Activated CD4-positive, alpha-beta T cell treated with anti-CD3 and anti-CD28 coated beads, Interleukin-2, amount 10 ng/mL, durations not matched to agents 24 days and 14 days (primary cell): ENCODE measurements at regions not wholly inside any gene's neighbourhood (a gene's known extent, or its start where the extent isn't known, plus 50 kb on each side); places are given as distances from the start of the nearest gene placed in this dataset.

Source experiments
- DNase-seq: peaks from one replicate; pipeline ENCODE4 v3.0.0; 2022
- H3K27ac Mint-ChIP-seq: one replicate; pipeline ENCODE4 v1.8.0; 2022; ENCODE audit warnings: mild to moderate bottlenecking, mixed read lengths
- H3K27me3 Mint-ChIP-seq: one replicate; pipeline ENCODE4 v1.8.0; 2022; ENCODE audit warnings: mixed read lengths
- H3K36me3 Mint-ChIP-seq: one replicate; pipeline ENCODE4 v1.8.0; 2022; ENCODE audit warnings: low read depth, mild to moderate bottlenecking, mixed read lengths
- H3K4me1 Mint-ChIP-seq: one replicate; pipeline ENCODE4 v1.8.0; 2021; ENCODE audit warnings: mixed read lengths
- H3K4me3 Mint-ChIP-seq: one replicate; pipeline ENCODE4 v1.8.0; 2022; ENCODE audit warnings: mild to moderate bottlenecking, moderate library complexity, mixed read lengths
- H3K9me3 Mint-ChIP-seq: one replicate; pipeline ENCODE4 v1.8.0; 2021; ENCODE audit warnings: mixed read lengths
- intact Hi-C: fragments of 100-400 bp; cut with micrococcal nuclease; formaldehyde crosslinking; loops from one replicate; pipeline ENCODE4 v1.15.1; 2023

DNA sequence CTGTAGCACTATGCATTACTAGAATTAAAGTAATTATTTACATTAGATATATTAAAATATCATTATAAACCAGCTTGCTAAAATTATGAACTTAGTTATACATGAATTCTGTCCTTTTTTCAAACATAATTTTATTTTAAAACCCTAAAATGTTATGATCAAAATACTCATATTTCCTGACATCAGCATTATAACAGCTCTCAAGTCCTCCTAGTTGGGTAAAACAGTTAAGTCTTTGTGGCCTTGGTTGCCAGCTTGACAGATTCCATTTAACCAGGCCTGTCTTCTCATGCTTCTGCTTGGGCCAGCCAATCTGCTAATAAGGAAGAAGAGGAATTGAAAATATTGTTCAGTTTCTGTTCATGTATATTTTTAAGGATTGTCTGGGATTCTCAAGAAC, 147.9 kb upstream of the SLC35B3 start:
- Mint-ChIP-seq H3K27me3 (no peaks in the 10 kb centered on the region), H3K27ac (no peak overlapping the region), H3K4me1 (no peaks in the 10 kb centered on the region), H3K9me3 (peaks cover 8% of the 10 kb centered on the region), H3K4me3 (no peak overlapping the region), H3K36me3 (no peaks in the 10 kb centered on the region)
- intact Hi-C loops = no loop called here
- DNase-seq = no peak

DNA sequence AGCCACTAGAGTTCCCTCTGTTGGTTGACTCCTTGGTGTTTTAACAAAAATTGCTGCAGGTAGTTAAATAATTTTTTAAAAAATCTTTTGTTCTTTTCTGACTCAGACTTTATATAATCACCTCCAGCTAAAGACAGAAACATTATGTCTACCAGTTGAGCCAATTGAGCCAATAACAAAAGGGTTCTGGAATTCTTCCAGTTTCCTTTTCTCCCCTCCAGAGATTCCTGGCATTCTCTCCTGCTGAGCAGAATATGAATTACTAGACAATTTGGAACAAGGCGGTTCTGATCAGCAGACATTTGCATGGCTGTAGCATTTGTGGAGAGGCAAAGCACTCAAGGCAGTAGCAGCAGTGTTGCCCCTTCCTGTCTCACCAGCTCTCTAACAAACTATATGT, 144.0 kb upstream of the SLC35B3 start:
- Mint-ChIP-seq H3K36me3 (no peaks in the 10 kb centered on the region), H3K27ac (no peak overlapping the region), H3K4me3 (no peak overlapping the region), H3K4me1 (no peaks in the 10 kb centered on the region), H3K27me3 (no peaks in the 10 kb centered on the region), H3K9me3 (peaks cover 4% of the 10 kb centered on the region)
- no peak for DNase-seq
- intact Hi-C loops = no loop called here

DNA sequence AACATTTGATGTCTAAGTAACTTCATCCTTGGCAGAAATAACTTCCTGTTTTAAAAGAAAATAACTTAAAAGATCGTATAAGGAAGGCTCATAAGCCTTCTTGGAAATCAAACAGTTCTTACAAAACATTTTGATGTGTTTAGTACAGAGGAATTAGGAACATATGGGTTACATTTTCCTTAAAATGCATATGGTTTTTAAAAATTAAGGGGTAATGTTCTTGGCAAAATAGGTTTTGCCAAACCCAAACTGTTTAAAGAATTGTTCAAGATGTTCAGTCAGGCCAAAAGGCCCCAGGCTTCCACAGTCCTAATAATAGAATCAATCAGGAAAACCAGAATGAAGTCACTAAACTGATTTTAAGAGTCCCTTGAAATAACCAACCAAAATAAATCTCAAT, 142.7 kb upstream of the SLC35B3 start:
- no peaks in the 10 kb centered on the region for H3K4me1 Mint-ChIP-seq
- peaks cover 4% of the 10 kb centered on the region for H3K9me3 Mint-ChIP-seq
- H3K36me3 Mint-ChIP-seq = no peaks in the 10 kb centered on the region
- H3K27ac Mint-ChIP-seq = no peak overlapping the region
- intact Hi-C loops = no loop called here
- H3K27me3 Mint-ChIP-seq = no peaks in the 10 kb centered on the region
- DNase-seq = no peak
- H3K4me3 Mint-ChIP-seq = no peak overlapping the region

DNA sequence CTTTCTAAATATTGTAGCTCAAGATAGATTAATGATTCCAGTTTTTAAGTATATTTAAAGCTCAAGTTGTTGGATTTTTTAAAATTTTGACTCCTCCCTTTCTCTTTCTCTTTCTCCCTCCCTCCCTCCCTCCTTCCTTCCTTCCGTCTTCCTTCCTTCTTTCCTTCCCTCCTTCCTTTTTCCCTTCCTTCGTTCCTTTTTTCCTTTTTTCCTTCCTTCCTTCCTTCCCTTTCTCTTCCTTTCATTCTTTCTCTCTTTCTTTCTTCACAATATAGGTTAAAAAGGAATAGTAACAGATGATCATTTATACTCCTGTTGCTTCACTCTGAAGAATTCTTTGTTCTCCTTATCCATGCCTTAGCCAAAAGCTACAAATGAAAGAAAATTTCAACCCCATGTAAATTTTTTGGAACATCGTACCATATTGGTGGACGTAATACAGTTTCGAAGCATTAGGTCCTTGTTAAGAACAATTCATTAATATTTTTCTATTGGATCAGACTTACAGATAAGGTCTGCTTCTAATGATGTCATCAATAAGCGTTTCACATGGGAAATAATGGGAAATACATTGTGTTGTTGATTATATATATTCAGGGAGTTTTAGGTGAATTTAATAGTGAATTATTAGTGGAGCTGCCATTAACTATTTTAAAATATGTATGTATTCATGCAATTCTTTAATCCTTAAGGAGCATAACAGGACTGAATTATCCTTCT, 139.6 kb upstream of the SLC35B3 start:
- intact Hi-C loops = no loop called here
- no peak for DNase-seq
- H3K27ac Mint-ChIP-seq = no peak overlapping the region
- no peaks in the 10 kb centered on the region for H3K9me3 Mint-ChIP-seq
- no peaks in the 10 kb centered on the region for H3K4me1 Mint-ChIP-seq
- H3K4me3 Mint-ChIP-seq = no peak overlapping the region
- H3K27me3 Mint-ChIP-seq = no peaks in the 10 kb centered on the region
- H3K36me3 Mint-ChIP-seq = no peaks in the 10 kb centered on the region

DNA sequence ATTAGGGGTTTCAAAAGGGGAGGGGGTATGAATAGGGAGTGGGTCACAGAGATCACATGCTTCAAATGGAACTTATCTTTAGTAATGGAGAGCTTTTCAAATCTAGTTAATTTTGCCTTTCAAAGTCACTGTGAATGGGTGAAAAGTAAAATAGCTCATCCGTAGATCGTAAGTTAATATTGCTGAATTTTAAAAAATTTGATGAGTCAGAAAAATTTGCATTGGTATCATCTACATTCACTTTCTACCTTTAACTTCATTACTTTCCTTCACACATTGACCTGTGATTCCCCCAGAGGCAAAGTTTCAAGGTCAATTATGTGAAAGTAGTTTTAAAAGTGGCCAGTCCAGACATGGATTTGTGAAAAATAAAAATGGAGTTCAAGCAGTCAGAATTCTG, 139.0 kb upstream of the SLC35B3 start:
- Mint-ChIP-seq H3K27ac (no peak overlapping the region), H3K36me3 (no peaks in the 10 kb centered on the region), H3K4me3 (no peak overlapping the region), H3K27me3 (no peaks in the 10 kb centered on the region), H3K9me3 (no peaks in the 10 kb centered on the region), H3K4me1 (no peaks in the 10 kb centered on the region)
- no peak for DNase-seq
- intact Hi-C loops = no loop called here

DNA sequence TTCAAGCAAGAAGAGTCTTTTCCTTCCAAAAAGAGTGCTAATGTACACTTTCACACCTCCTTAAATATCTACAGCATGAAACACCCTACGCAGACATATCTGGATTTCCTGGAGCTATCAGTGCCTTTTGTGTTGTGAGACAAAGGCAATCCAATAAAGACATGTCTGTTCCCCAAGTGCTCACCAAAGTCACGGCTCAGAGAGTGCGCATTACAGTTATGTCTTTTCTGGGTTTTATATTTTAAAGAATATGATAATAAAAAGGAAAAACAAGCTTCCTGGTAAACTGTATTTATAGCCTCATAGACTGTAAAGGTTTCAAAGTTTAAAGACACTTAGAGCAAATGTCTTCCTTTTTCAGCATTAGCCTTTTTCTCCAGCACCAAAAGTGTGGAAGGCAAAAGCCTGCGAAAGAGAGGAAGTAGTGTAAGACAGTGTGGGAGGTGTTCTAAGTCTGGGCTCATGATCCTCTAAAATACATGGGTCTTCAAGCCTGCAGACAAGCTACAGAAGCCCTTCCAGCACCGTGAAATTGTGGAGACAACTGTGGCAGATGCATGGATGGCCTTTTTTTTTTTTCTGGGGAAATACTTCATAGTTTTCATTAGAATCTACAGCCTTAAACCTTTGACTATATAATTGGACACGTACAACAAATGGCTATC, 135.0 kb upstream of the SLC35B3 start:
- Mint-ChIP-seq H3K27ac (no peak overlapping the region), H3K9me3 (no peaks in the 10 kb centered on the region), H3K27me3 (no peaks in the 10 kb centered on the region), H3K4me3 (no peak overlapping the region), H3K36me3 (no peaks in the 10 kb centered on the region), H3K4me1 (no peaks in the 10 kb centered on the region)
- no peak for DNase-seq
- intact Hi-C loops = no loop called here

DNA sequence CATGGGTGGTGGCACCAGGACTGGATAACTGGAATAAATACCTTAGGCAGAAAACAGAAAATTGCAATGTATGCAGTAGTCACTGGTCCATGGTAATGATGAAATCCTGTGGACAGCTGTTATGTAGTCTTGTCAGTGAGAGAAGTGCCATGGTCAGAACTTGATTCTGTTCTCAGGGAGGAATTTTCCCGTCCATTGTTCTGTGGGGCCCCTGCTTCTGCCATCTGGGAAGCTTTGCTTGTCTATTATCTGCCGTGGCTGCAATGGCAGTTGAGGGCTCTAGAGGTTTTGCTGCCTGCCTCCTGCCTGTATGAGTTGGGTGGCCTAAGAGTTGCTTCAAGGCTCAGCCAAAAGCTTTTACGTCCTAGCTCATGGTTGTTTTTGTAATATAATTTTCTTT, 126.8 kb upstream of the SLC35B3 start:
- H3K9me3 Mint-ChIP-seq = no peaks in the 10 kb centered on the region
- intact Hi-C loops = no loop called here
- no peak overlapping the region for H3K4me3 Mint-ChIP-seq
- H3K27ac Mint-ChIP-seq = no peak overlapping the region
- no peaks in the 10 kb centered on the region for H3K4me1 Mint-ChIP-seq
- no peak for DNase-seq
- no peaks in the 10 kb centered on the region for H3K36me3 Mint-ChIP-seq
- H3K27me3 Mint-ChIP-seq = no peaks in the 10 kb centered on the region

DNA sequence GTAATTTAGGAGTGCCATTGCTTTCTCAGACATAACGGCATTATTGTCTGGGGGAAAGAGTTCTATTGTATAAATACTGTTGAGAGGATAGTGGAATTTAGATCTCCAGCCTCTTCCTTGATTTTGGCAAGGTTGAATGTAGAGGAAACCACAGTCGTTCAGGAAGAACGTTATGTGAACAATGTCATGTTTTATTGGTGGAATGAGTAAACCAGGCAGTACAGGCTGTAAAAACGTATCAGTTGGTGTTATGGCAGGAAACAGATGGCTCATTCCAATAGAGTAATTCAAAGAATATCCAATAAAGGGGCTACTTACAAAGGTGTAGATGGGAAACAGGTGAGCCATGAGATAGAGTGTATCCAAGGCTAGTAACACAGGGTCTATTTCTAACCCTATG, 123.6 kb upstream of the SLC35B3 start:
- H3K36me3 Mint-ChIP-seq = no peaks in the 10 kb centered on the region
- intact Hi-C loops = no loop called here
- no peaks in the 10 kb centered on the region for H3K9me3 Mint-ChIP-seq
- no peak for DNase-seq
- no peak overlapping the region for H3K4me3 Mint-ChIP-seq
- no peaks in the 10 kb centered on the region for H3K27me3 Mint-ChIP-seq
- no peak overlapping the region for H3K27ac Mint-ChIP-seq
- no peaks in the 10 kb centered on the region for H3K4me1 Mint-ChIP-seq

DNA sequence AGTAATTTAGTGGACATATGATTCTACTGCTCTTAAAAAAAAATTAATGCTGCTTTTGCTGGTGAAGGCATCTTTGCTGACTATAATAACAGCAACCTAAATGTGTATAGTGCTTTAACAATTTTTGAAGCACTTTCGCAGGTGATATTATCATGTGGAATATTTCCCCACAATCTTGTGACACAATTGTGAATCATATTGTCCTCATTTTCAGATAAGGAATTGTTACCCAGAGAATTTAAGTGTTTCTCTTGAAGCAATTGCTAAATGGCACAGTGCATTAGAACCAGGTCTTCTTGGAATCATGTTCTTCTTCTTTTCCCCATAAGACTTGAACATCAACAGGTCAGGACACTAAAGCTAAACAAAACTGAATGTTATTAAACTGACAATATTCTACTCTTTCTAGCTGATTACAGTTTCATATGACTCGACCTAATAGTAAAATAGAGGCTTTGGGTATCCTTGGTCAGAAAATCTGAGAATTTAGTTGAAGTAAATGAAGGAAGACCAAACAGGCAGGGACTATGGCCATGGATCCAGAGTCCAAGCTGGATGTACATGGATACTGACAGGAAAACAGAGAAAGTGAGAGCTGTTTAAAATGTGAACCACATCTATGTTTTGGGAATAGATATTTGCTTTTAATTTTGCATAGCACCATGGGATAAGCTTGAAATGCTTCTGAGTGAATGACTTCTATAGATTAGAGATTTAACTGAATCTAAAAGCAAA, 121.8 kb upstream of the SLC35B3 start:
- no peak overlapping the region for H3K4me3 Mint-ChIP-seq
- DNase-seq = no peak
- H3K27me3 Mint-ChIP-seq = no peaks in the 10 kb centered on the region
- H3K27ac Mint-ChIP-seq = no peak overlapping the region
- no peaks in the 10 kb centered on the region for H3K36me3 Mint-ChIP-seq
- no peaks in the 10 kb centered on the region for H3K4me1 Mint-ChIP-seq
- no peaks in the 10 kb centered on the region for H3K9me3 Mint-ChIP-seq
- intact Hi-C loops = no loop called here

DNA sequence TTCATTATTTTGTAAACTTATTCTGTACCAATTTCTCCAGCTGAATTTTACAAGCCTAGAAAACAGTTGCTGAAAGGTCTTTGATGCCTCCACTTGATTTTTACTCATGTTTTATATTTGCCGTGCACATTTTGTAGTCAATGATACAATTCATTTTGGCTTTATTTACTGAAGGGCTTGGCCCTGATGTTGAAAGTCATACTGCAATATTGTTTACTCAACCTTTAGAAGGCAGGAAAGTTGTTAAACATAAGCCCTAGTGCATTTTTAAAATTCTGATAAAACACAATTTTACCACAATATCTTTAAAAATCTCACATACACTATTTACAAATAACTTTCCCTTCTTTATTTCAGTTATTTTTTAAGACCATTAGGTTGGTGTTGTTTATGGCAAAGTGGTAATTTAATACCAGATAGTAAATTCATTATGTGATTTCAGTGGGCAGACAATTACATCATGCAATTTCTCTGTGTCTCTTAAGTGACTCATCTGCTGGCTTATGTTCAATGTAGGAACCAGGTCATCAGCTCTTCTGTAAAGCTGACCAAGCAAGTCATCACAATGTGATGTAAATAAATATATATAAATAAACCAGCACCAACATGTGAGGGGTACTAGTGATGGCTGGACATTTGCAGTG, 121.1 kb upstream of the SLC35B3 start:
- DNase-seq = no peak
- Mint-ChIP-seq H3K4me3 (no peak overlapping the region), H3K9me3 (no peaks in the 10 kb centered on the region), H3K27me3 (no peaks in the 10 kb centered on the region), H3K27ac (no peak overlapping the region), H3K36me3 (no peaks in the 10 kb centered on the region), H3K4me1 (no peaks in the 10 kb centered on the region)
- intact Hi-C loops = no loop called here

DNA sequence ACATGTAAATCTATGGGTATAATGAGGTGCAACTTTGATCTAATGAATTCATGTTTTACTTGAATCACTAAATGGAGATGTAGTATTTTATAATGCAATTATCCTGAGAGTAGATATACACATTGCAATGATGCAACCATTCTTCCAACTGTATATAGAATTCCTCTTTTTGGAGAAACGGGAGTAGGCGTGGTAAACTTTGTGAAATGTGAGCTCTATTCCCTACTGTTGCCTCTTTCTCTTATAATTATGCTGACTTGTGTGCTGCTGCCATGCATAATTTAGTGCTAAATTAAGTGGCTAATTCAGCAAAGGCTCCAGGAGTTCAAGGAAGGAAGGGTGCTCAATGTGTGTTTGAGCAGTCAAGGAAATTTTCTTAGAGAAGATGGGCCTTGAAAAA, 116.6 kb upstream of the SLC35B3 start:
- Mint-ChIP-seq H3K27me3 (no peaks in the 10 kb centered on the region), H3K36me3 (no peaks in the 10 kb centered on the region)

DNA sequence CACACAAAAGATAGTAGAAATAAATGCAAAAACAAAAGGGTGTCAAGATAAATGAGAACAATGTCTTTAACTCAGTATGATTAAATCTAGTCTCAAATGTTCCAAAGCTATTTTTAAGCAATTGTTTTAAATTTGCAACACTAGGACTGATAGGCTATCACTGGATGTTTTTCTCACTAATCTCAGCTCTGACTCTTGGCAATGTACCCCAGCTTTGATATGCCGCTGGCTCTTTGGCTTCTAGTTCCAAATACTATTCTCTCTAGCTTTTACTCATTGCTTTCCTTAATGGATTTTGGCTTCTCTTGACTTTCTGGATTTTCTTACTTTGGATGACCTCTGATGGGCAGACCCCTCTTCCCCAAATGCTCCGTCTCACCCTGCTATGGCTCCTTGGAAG, 116.0 kb upstream of the SLC35B3 start:
- Mint-ChIP-seq H3K36me3 (no peaks in the 10 kb centered on the region), H3K4me3 (no peak overlapping the region)
- intact Hi-C loops = no loop called here

More for the DNA sequence above, 116.6 kb upstream of the SLC35B3 start:
- Mint-ChIP-seq H3K27ac (no peak overlapping the region), H3K4me3 (no peak overlapping the region), H3K4me1 (no peaks in the 10 kb centered on the region), H3K9me3 (no peaks in the 10 kb centered on the region)
- intact Hi-C loops = no loop called here
- no peak for DNase-seq

DNA sequence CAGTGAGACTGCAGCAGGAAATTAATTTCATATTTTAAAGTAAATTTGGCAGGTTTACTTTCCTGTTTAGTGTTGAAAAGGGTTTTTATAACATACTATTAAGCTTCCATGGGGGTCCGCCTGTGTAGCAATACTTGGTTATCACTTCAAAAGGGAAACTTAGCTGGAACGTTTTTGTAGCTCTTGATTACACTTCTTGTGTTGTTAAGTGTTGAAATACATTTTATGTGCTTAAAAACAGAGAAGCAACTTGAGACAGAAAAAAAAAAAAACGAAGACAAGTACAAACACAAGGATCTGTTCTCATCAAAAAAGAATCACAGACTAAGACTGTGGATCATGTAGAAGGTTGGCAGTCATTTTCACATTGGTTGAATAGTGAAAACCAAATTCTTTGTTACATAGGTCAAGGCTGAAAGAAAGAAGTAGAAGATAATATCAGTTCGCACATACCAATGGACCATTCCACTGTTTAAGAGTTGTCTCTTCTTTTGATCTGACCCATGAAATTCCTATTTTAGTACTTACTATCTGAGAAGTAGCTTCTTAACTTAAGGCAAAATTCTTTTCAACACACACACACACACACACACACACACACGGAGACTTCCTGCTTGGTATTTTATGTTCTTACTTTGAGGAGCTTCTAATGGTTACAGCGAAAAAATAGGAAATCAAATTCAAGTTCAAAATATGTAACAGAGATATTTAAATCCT, 113.9 kb upstream of the SLC35B3 start:
- Mint-ChIP-seq H3K27ac (no peak overlapping the region), H3K36me3 (no peaks in the 10 kb centered on the region), H3K9me3 (no peaks in the 10 kb centered on the region), H3K4me1 (no peaks in the 10 kb centered on the region), H3K4me3 (no peak overlapping the region), H3K27me3 (no peaks in the 10 kb centered on the region)
- intact Hi-C loops = no loop called here
- no peak for DNase-seq

More for the DNA sequence above, 116.0 kb upstream of the SLC35B3 start:
- DNase-seq = no peak
- no peak overlapping the region for H3K27ac Mint-ChIP-seq
- no peaks in the 10 kb centered on the region for H3K9me3 Mint-ChIP-seq
- H3K4me1 Mint-ChIP-seq = no peaks in the 10 kb centered on the region
- no peaks in the 10 kb centered on the region for H3K27me3 Mint-ChIP-seq
